Loucy (cell line): ENCODE measurements at regions not wholly inside any gene's neighbourhood (a gene's known extent, or its start where the extent isn't known, plus 50 kb on each side); places are given as distances from the start of the nearest gene placed in this dataset.

Experiments used
- CTCF ChIP-seq: fragments of 200-600 bp; sonication (generic); conservative IDR thresholded peaks from 2 replicates; pipeline ENCODE4 v1.5.1; 2014; ENCODE audit warnings: mild to moderate bottlenecking, antibody characterized with exemption, low read length
- EZH2phosphoT487 ChIP-seq: fragments of 200-600 bp; IDR thresholded peaks from 2 replicates; pipeline ENCODE4 v1.6.1; 2018; ENCODE audit warnings: antibody characterized with exemption, mild to moderate bottlenecking, moderate library complexity, borderline replicate concordance

GRCh38 chr14:66273261-66273832 is 212.8 kb upstream of the CCDC196 start:
- TF ChIP-seq CTCF = no peak
- TF ChIP-seq EZH2phosphoT487 = no peak
